Amygdala (tissue), 56 donors: ENCODE measurements at regions not wholly inside any gene's neighbourhood (a gene's known extent, or its start where the extent isn't known, plus 50 kb on each side); places are given as distances from the start of the nearest gene placed in this dataset.

Experiments used
- DNase-seq, 56 donors: peaks; one replicate each; lab custom pipeline; 2025; lab: John Stamatoyannopoulos, UW

GRCh38 chr16:73890186-73891128 lies 406.2 kb upstream of the PSMD7 start:
- DNase-seq: no peak

GRCh38 chr16:73888840-73889490 lies 407.6 kb upstream of the PSMD7 start:
- DNase-seq: no peak

GRCh38 chr16:73887911-73888310 lies 408.7 kb upstream of the PSMD7 start:
- DNase-seq: no peak

- no peak for DNase-seq
These were observed 410.2 kb upstream of the PSMD7 start for GRCh38 chr16:73886426-73886825.

- DNase-seq: no peak
These were observed 411.3 kb upstream of the PSMD7 start for GRCh38 chr16:73885319-73885718.

GRCh38 chr16:73883841-73884240 lies 412.8 kb upstream of the PSMD7 start:
- no peak for DNase-seq

- DNase-seq: no peak
These were observed 413.5 kb upstream of the PSMD7 start for GRCh38 chr16:73883126-73883525.

GRCh38 chr16:73882651-73883050 lies 414.0 kb upstream of the PSMD7 start:
- DNase-seq: no peak

GRCh38 chr16:73882033-73882432 lies 414.6 kb upstream of the PSMD7 start:
- no peak for DNase-seq

GRCh38 chr16:73879621-73880020 lies 417.0 kb upstream of the PSMD7 start:
- no peak for DNase-seq

GRCh38 chr16:73878611-73879010 lies 418.0 kb upstream of the PSMD7 start:
- peak in 9 of 56 donors; percentile 1 to 37 (median 4) for DNase-seq

- no peak for DNase-seq
These were observed 419.5 kb upstream of the PSMD7 start for GRCh38 chr16:73877150-73877549.

GRCh38 chr16:73875996-73876690 lies 420.5 kb upstream of the PSMD7 start:
- no peak for DNase-seq

- DNase-seq: no peak
These were observed 422.3 kb upstream of the PSMD7 start for GRCh38 chr16:73874324-73874723.

- no peak for DNase-seq
These were observed 423.0 kb upstream of the PSMD7 start for GRCh38 chr16:73873643-73874042.

GRCh38 chr16:73872856-73873255 lies 423.8 kb upstream of the PSMD7 start:
- no peak for DNase-seq

- no peak for DNase-seq
These were observed 425.4 kb upstream of the PSMD7 start for GRCh38 chr16:73871088-73871733.

- no peak for DNase-seq
These were observed 427.5 kb upstream of the PSMD7 start for GRCh38 chr16:73869126-73869525.

GRCh38 chr16:73864868-73865267 lies 431.7 kb upstream of the PSMD7 start:
- DNase-seq: no peak

- DNase-seq: no peak
These were observed 438.3 kb upstream of the PSMD7 start for GRCh38 chr16:73858326-73858725.

GRCh38 chr16:73853968-73854367 lies 442.6 kb upstream of the PSMD7 start:
- DNase-seq: no peak
